ENCODE measurements at regions not wholly inside any gene's neighbourhood (a gene's known extent, or its start where the extent isn't known, plus 50 kb on each side); places are given as distances from the start of the nearest gene placed in this dataset.

DNA sequence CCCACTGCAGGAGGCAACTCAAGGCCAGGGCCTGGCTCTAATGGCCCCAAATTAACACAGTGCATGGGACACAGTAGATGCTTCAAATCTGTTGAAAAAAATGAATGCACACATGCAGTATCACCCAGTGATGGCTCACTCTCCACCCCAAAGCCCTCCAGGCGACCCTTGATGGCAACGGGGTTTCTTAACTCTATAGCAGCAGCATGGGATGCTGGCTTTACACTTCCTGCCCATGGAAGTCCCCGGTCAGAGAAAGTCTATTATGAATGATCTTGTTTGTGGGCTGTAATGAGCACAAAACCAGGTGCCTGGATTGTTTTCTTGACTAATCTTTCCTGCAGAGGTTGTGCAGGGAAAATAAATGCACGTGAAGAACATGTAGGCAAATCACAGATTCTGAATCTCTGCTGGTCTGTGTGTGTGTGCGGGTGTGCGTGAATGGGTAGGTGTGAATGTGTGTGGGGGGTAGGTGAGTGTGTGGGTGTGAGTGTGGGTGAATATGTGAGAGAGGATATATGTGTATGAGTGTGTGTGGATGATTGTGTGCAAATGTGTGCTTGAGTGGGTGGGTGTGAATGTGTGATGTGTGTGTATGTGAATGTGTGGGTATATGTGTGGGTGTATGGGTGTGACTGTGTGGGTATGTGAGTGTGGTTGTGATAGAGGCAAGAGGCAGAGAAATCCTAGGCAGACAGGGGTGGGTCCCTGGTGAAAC, 60.1 kb upstream of the MLN start:
- Histone ChIP-seq H3K4me3 (no peak overlapping the region), H3K27ac (no peak overlapping the region), H3K27me3 (no peaks in the 10 kb centered on the region), H3K9me3 (no peaks in the 10 kb centered on the region), H3K4me1 (no peaks in the 10 kb centered on the region), H3K36me3 (ENCODE audit: low read depth, missing control alignments) (no peaks in the 10 kb centered on the region)
- intact Hi-C loops (cut with DNase I; ENCODE audit: low total_unique reads) = no loop called here
- no peak for DNase-seq
- WGBS, 2 donors = 88 to 95% methylated on average over 6 of the region's 6 CpGs
- TF ChIP-seq POLR2A (IDR thresholded peaks at IDR 0.05) = no peak
- TF ChIP-seq, protein P1, sequence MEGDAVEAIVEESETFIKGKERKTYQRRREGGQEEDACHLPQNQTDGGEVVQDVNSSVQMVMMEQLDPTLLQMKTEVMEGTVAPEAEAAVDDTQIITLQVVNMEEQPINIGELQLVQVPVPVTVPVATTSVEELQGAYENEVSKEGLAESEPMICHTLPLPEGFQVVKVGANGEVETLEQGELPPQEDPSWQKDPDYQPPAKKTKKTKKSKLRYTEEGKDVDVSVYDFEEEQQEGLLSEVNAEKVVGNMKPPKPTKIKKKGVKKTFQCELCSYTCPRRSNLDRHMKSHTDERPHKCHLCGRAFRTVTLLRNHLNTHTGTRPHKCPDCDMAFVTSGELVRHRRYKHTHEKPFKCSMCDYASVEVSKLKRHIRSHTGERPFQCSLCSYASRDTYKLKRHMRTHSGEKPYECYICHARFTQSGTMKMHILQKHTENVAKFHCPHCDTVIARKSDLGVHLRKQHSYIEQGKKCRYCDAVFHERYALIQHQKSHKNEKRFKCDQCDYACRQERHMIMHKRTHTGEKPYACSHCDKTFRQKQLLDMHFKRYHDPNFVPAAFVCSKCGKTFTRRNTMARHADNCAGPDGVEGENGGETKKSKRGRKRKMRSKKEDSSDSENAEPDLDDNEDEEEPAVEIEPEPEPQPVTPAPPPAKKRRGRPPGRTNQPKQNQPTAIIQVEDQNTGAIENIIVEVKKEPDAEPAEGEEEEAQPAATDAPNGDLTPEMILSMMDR (IDR thresholded peaks at IDR 0.05) = no peak

DNA sequence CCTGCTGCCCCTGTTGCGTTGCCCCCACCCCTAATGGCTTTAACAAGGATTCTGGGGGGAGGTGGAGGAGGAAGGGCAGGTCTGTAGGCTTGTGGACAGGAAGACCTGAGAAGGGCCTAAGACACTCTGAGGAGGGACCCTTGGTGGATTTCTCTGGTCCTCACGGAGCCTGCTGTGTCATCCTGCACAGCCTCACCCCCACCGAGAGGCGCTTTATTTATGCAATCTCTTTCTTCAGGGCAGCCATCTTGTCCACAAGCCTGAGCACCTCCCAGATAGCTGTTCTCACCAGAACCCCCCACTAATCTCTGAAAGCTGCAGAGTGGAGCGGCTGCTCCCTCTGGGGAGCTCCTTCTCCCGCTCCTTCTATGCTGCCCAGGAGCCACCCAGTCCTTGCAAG, 59.3 kb upstream of the MLN start:
- no peak overlapping the region for H3K4me3 ChIP-seq
- 93 to 94% methylated on average over 6 of the region's 6 CpGs for WGBS, 2 donors
- H3K27me3 ChIP-seq = no peaks in the 10 kb centered on the region
- intact Hi-C loops (cut with DNase I; ENCODE audit: low total_unique reads) = no loop called here
- H3K9me3 ChIP-seq = no peaks in the 10 kb centered on the region
- H3K27ac ChIP-seq = no peak overlapping the region
- TF ChIP-seq POLR2A (IDR thresholded peaks at IDR 0.05) = no peak
- TF ChIP-seq, protein P1 (IDR thresholded peaks at IDR 0.05) = no peak
- no peaks in the 10 kb centered on the region for H3K36me3 ChIP-seq (ENCODE audit: low read depth, missing control alignments)
- no peaks in the 10 kb centered on the region for H3K4me1 ChIP-seq
- no peak for DNase-seq

DNA sequence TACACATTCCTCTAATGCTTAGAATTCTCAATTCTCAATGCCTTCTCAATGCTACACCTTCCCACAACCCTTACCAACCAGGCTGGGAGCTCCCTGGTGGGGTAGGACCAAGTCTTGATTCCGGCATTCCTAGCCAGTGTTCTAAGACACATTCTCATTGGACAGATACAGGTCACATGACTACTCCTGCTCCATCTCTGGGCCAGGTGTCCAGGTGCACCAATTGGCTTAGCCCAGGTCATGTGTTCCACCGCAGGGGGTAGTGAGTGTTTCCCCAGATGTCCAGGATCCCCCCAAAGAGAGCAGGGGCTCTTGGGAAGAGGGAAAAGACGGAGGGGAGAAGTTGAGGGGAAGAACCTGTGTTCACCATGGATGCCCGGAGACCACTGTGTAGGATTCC, 58.7 kb upstream of the MLN start:
- H3K9me3 ChIP-seq = no peaks in the 10 kb centered on the region
- DNase-seq = no peak
- H3K27me3 ChIP-seq = no peaks in the 10 kb centered on the region
- TF ChIP-seq POLR2A (IDR thresholded peaks at IDR 0.05) = no peak
- TF ChIP-seq, protein P1 (IDR thresholded peaks at IDR 0.05) = no peak
- intact Hi-C loops (cut with DNase I; ENCODE audit: low total_unique reads) = no loop called here
- WGBS, 2 donors = 86 to 93% methylated on average over 4 of the region's 4 CpGs
- no peaks in the 10 kb centered on the region for H3K36me3 ChIP-seq (ENCODE audit: low read depth, missing control alignments)
- H3K27ac ChIP-seq = no peak overlapping the region
- H3K4me1 ChIP-seq = no peaks in the 10 kb centered on the region
- H3K4me3 ChIP-seq = no peak overlapping the region

DNA sequence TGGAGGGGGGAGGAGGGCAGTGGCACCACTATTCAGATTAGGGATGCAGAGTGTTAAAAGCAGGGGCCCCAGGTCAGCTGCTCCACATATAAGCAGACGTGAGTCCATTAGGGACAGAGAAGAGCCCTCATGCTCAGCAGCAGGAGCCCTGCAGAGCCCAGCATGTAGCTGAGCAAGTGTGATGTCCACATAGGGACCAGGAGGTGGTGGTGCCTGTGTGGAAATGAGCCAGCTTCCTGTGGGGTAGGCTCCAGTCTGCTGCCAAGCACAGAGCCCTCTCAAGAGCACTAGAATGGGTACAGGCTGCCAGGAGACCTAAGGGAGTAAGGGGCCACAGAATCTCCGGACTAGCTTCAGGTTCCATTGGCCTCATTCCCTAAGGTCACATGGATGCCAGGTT, 57.9 kb upstream of the MLN start:
- no peak overlapping the region for H3K27ac ChIP-seq
- TF ChIP-seq, protein P1 (IDR thresholded peaks at IDR 0.05) = no peak
- TF ChIP-seq POLR2A (IDR thresholded peaks at IDR 0.05) = no peak
- no peaks in the 10 kb centered on the region for H3K36me3 ChIP-seq (ENCODE audit: low read depth, missing control alignments)
- H3K9me3 ChIP-seq = no peaks in the 10 kb centered on the region
- no peaks in the 10 kb centered on the region for H3K27me3 ChIP-seq
- no peak overlapping the region for H3K4me3 ChIP-seq
- DNase-seq = no peak
- WGBS, 2 donors = 76 to 83% methylated on average over 2 of the region's 2 CpGs
- intact Hi-C loops (cut with DNase I; ENCODE audit: low total_unique reads) = no loop called here
- H3K4me1 ChIP-seq = no peaks in the 10 kb centered on the region
